GM23338 (cell line): ENCODE measurements at regions not wholly inside any gene's neighbourhood (a gene's known extent, or its start where the extent isn't known, plus 50 kb on each side); places are given as distances from the start of the nearest gene placed in this dataset.

Source experiments
- CREB1 ChIP-seq: fragments of 250-450 bp; sonication (Bioruptor Pico); IDR thresholded peaks from 2 replicates; pipeline ENCODE4 v1.5.0; 2020; ENCODE audit warnings: low read depth, mild to moderate bottlenecking, moderate library complexity
- CTCF ChIP-seq, 2 experiments: fragments of 200-600 bp in 1 of 2; sonication (generic) in 1 of 2; conservative IDR thresholded peaks; 2 replicates each; pipeline versions ENCODE4 v1.5.1 to v1.6.1; 2016 to 2017; ENCODE audit warnings: antibody characterized with exemption in 2 of 2, low read depth in 2 of 2, mild to moderate bottlenecking in 2 of 2, moderate library complexity in 1 of 2
- EZH2 ChIP-seq: fragments of 200-600 bp; sonication (generic); IDR thresholded peaks from one replicate; pipeline ENCODE4 v1.8.0; 2017; ENCODE audit warnings: antibody characterized with exemption, mild to moderate bottlenecking, low read depth; ENCODE audit not compliant: unreplicated experiment
- EZH2phosphoT487 ChIP-seq: fragments of 200-600 bp; sonication (generic); IDR thresholded peaks from one replicate; pipeline ENCODE4 v1.8.1; 2018; ENCODE audit warnings: antibody characterized with exemption; ENCODE audit not compliant: unreplicated experiment
- JUNB ChIP-seq: IDR thresholded peaks from one replicate; pipeline ENCODE4 v1.6.1; 2016; ENCODE audit warnings: antibody characterized with exemption; ENCODE audit not compliant: unreplicated experiment
- POLR2AphosphoS5 ChIP-seq: IDR thresholded peaks from 2 replicates; pipeline ENCODE4 v1.6.1; 2016; ENCODE audit warnings: antibody characterized with exemption, low read depth
- STAT1 ChIP-seq: IDR thresholded peaks from one replicate; pipeline ENCODE4 v1.6.1; 2016; ENCODE audit warnings: antibody characterized with exemption; ENCODE audit not compliant: unreplicated experiment
- TF ChIP-seq, protein P1 (sequence below): IDR thresholded peaks from one replicate; pipeline ENCODE4 v1.6.1; 2018; ENCODE audit warnings: antibody characterized with exemption; ENCODE audit not compliant: unreplicated experiment

GRCh38 chr5:152595405-152595804 is 190.3 kb upstream of the NMUR2 start:
- TF ChIP-seq EZH2 (no peak), CTCF (conservative IDR thresholded peaks at IDR 0.05; ENCODE audit: low read depth in 2 of 2) (no peak), EZH2phosphoT487 (no peak), POLR2AphosphoS5 (no peak), JUNB (no peak), CREB1 (no peak), STAT1 (no peak)
- TF ChIP-seq, protein P1, sequence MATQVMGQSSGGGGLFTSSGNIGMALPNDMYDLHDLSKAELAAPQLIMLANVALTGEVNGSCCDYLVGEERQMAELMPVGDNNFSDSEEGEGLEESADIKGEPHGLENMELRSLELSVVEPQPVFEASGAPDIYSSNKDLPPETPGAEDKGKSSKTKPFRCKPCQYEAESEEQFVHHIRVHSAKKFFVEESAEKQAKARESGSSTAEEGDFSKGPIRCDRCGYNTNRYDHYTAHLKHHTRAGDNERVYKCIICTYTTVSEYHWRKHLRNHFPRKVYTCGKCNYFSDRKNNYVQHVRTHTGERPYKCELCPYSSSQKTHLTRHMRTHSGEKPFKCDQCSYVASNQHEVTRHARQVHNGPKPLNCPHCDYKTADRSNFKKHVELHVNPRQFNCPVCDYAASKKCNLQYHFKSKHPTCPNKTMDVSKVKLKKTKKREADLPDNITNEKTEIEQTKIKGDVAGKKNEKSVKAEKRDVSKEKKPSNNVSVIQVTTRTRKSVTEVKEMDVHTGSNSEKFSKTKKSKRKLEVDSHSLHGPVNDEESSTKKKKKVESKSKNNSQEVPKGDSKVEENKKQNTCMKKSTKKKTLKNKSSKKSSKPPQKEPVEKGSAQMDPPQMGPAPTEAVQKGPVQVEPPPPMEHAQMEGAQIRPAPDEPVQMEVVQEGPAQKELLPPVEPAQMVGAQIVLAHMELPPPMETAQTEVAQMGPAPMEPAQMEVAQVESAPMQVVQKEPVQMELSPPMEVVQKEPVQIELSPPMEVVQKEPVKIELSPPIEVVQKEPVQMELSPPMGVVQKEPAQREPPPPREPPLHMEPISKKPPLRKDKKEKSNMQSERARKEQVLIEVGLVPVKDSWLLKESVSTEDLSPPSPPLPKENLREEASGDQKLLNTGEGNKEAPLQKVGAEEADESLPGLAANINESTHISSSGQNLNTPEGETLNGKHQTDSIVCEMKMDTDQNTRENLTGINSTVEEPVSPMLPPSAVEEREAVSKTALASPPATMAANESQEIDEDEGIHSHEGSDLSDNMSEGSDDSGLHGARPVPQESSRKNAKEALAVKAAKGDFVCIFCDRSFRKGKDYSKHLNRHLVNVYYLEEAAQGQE = no peak
